ENCODE measurements at regions not wholly inside any gene's neighbourhood (a gene's known extent, or its start where the extent isn't known, plus 50 kb on each side); places are given as distances from the start of the nearest gene placed in this dataset.

DNA sequence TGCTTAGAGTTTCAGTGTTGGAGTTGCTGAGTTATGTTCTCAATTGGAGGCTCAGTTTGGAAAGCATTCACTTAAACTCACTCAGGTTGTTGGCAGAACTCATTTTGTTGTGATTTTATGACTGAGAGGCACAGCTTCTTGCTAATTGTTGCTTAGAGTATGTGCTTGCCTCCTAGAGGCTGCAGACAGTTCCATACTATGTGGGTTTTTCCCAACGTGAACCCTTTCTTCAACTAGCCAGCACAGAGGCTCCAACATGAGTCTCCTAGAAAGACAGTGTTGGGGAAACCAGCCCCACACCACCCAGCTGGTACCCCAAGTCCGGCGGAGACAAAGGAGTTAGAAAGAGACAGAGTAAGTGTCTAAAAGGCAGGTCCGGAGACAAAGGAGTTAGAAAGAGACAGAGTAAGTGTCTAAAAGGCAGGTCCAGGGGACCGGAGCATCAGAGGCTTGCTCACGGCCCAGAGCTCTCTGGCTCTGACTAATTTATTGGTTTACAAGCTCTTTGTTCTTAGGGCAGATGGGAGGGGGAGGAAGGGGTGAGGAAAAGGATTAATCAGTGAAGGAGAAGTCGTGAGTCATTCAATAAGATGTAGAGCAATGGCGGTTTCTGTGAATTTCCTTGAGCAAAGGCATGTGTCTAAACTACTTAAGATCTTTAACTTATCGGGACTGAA, 999.7 kb upstream of the LRRTM1 start:
- TF ChIP-seq, protein P1, sequence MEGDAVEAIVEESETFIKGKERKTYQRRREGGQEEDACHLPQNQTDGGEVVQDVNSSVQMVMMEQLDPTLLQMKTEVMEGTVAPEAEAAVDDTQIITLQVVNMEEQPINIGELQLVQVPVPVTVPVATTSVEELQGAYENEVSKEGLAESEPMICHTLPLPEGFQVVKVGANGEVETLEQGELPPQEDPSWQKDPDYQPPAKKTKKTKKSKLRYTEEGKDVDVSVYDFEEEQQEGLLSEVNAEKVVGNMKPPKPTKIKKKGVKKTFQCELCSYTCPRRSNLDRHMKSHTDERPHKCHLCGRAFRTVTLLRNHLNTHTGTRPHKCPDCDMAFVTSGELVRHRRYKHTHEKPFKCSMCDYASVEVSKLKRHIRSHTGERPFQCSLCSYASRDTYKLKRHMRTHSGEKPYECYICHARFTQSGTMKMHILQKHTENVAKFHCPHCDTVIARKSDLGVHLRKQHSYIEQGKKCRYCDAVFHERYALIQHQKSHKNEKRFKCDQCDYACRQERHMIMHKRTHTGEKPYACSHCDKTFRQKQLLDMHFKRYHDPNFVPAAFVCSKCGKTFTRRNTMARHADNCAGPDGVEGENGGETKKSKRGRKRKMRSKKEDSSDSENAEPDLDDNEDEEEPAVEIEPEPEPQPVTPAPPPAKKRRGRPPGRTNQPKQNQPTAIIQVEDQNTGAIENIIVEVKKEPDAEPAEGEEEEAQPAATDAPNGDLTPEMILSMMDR (conservative IDR thresholded peaks at IDR 0.05; ENCODE audit: low read depth, low read length) = no peak
- no peak for TF ChIP-seq EZH2 (IDR thresholded peaks at IDR 0.05; ENCODE audit: low read length, unreplicated experiment)
- TF ChIP-seq EZH2phosphoT487 (IDR thresholded peaks at IDR 0.05; ENCODE audit: borderline replicate concordance, low read length) = no peak
